T-helper 2 cell (primary cell): ENCODE measurements at regions not wholly inside any gene's neighbourhood (a gene's known extent, or its start where the extent isn't known, plus 50 kb on each side); places are given as distances from the start of the nearest gene placed in this dataset.
A peak's percentile ranks its signal among the peaks of the same experiment; 100 is the strongest.

ENCODE experiments used
- DNase-seq, 5 experiments: peaks; one replicate each; pipeline versions ENCODE4 v3.0.0 to v3.0.0-alpha.2; 2012 to 2022

- DNase-seq: no peak
Observed at GRCh38 chr2:213202011-213202410, 50.6 kb upstream of the IKZF2 start.

GRCh38 chr2:213205944-213206343, 54.5 kb upstream of the IKZF2 start:
- DNase-seq: no peak

GRCh38 chr2:213213186-213213585, 61.8 kb upstream of the IKZF2 start:
- DNase-seq: no peak

- no peak for DNase-seq
Observed at GRCh38 chr2:213214209-213214608, 62.8 kb upstream of the IKZF2 start.

- DNase-seq: no peak
Observed at GRCh38 chr2:213216461-213216860, 65.0 kb upstream of the IKZF2 start.

- DNase-seq: peak in 1 of 5 experiments; percentile 59
Observed at GRCh38 chr2:213219816-213220215, 64.4 kb upstream of the SPAG16 start.

- DNase-seq: peak in 1 of 5 experiments; percentile 55
Observed at GRCh38 chr2:213220967-213221603, 63.2 kb upstream of the SPAG16 start.

- no peak for DNase-seq
Observed at GRCh38 chr2:213221957-213222356, 62.3 kb upstream of the SPAG16 start.

GRCh38 chr2:213224366-213224765, 59.9 kb upstream of the SPAG16 start:
- DNase-seq: no peak

- DNase-seq: no peak
Observed at GRCh38 chr2:213225866-213226265, 58.4 kb upstream of the SPAG16 start.

- peak in 1 of 5 experiments; percentile 83 for DNase-seq
Observed at GRCh38 chr2:213227458-213227857, 56.8 kb upstream of the SPAG16 start.

- DNase-seq: no peak
Observed at GRCh38 chr2:213228638-213229037, 55.6 kb upstream of the SPAG16 start.

- DNase-seq: no peak
Observed at GRCh38 chr2:213229814-213230213, 54.5 kb upstream of the SPAG16 start.

GRCh38 chr2:213231966-213232365, 52.3 kb upstream of the SPAG16 start:
- no peak for DNase-seq

GRCh38 chr2:213232649-213233437, 51.4 kb upstream of the SPAG16 start:
- peak; percentile 5 to 99 (median 28) for DNase-seq

GRCh38 chr2:213233438-213234330, 50.6 kb upstream of the SPAG16 start:
- DNase-seq: peak in 1 of 5 experiments; percentile 65
